T-cell (primary cell): ENCODE measurements at regions not wholly inside any gene's neighbourhood (a gene's known extent, or its start where the extent isn't known, plus 50 kb on each side); places are given as distances from the start of the nearest gene placed in this dataset.

ENCODE experiments used
- ATAC-seq, 4 experiments: fragments of 200-7000 bp in 3 of 4; fragments of 150-1000 bp in 1 of 4; cut with Tn5 transposase; replicated peaks in 1 of 4; 1 replicate in 3 of 4; 2 replicates in 1 of 4; pipeline ENCODE4 v1.10.0; 2021; ENCODE audit warnings: moderate library complexity in 3 of 4, mild to moderate bottlenecking in 2 of 4, moderate number of reproducible peaks in 1 of 4
- CTCF ChIA-PET, 2 donors: fragments of 300-600 bp; sonication (Branson Sonifier 250); formaldehyde crosslinking; loops; one replicate each; lab custom pipeline; 2022; ENCODE audit warnings: antibody characterized with exemption in 2 of 2; lab: Charles Lee
- POLR2A ChIA-PET, 2 donors: fragments of 300-600 bp; sonication (Branson Sonifier 250); formaldehyde crosslinking; loops; one replicate each; lab custom pipeline; 2022; ENCODE audit warnings: antibody characterized with exemption in 2 of 2; lab: Charles Lee
- DNase-seq, 35 experiments: peaks; one replicate each; pipeline versions ENCODE4 v3.0.0 to v3.0.0-alpha.2; 2013 to 2023
- H3K27ac ChIP-seq: one replicate; pipeline ENCODE4 v1.5.1; 2013; ENCODE audit warnings: low read length
- H3K27me3 ChIP-seq, 2 experiments: replicated peaks in 1 of 2; 1 replicate in 1 of 2; 2 replicates in 1 of 2; pipeline versions ENCODE4 v1.6.1 to v1.7.0; 2013; ENCODE audit warnings: low read length in 1 of 2, mixed read lengths in 1 of 2; ENCODE audit not compliant: control insufficient read depth in 2 of 2, insufficient read depth in 2 of 2; ENCODE audit errors: extremely low read depth in 1 of 2
- H3K36me3 ChIP-seq, 2 donors: 1 replicate in 1 of 2; 2 replicates in 1 of 2; pipeline versions ENCODE4 v1.6.1 to v1.7.0; 2013; ENCODE audit warnings: low read length in 1 of 2; ENCODE audit not compliant: control insufficient read depth in 2 of 2, insufficient read depth in 1 of 2; ENCODE audit errors: extremely low read depth in 1 of 2
- H3K4me1 ChIP-seq, 2 experiments: 1 replicate in 1 of 2; 2 replicates in 1 of 2; pipeline versions ENCODE4 v1.6.1 to v1.7.0; 2013; ENCODE audit warnings: low read length in 2 of 2, mixed read lengths in 1 of 2; ENCODE audit not compliant: insufficient read depth in 2 of 2, control insufficient read depth in 1 of 2; ENCODE audit errors: extremely low read depth in 1 of 2
- H3K4me3 ChIP-seq, 2 donors: 1 replicate in 1 of 2; 2 replicates in 1 of 2; pipeline versions ENCODE4 v1.5.1 to v1.7.0; 2013; ENCODE audit warnings: mild to moderate bottlenecking in 2 of 2, low read length in 1 of 2, moderate library complexity in 1 of 2; ENCODE audit not compliant: control insufficient read depth in 1 of 2; ENCODE audit errors: extremely low read depth in 1 of 2
- H3K9me3 ChIP-seq: 2 replicates; pipeline ENCODE4 v1.7.0; 2013
- H3K27ac Mint-ChIP-seq, 2 donors: one replicate each; pipeline ENCODE4 v1.8.0; 2020 to 2021; ENCODE audit warnings: mild to moderate bottlenecking in 2 of 2, mixed read lengths in 2 of 2
- H3K27me3 Mint-ChIP-seq, 2 donors: one replicate each; pipeline ENCODE4 v1.8.0; 2021 to 2022; ENCODE audit warnings: mixed read lengths in 2 of 2
- H3K36me3 Mint-ChIP-seq: one replicate; pipeline ENCODE4 v1.8.0; 2021; ENCODE audit warnings: mixed read lengths
- H3K4me1 Mint-ChIP-seq, 3 donors: one replicate each; pipeline ENCODE4 v1.8.0; 2020 to 2022; ENCODE audit warnings: mixed read lengths in 3 of 3, mild to moderate bottlenecking in 1 of 3
- H3K4me3 Mint-ChIP-seq, 3 donors: one replicate each; pipeline ENCODE4 v1.8.0; 2020 to 2022; ENCODE audit warnings: mild to moderate bottlenecking in 3 of 3, mixed read lengths in 3 of 3, moderate library complexity in 3 of 3
- H3K9me3 Mint-ChIP-seq, 3 donors: one replicate each; pipeline ENCODE4 v1.8.0; 2020 to 2022; ENCODE audit warnings: mixed read lengths in 3 of 3
- WGBS: methylation state at CpG from one replicate; pipeline ENCODE4 v1.1.5; 2013; ENCODE audit warnings: missing lambda C conversion rate; ENCODE audit not compliant: insufficient coverage; 5-methylcytosine and 5-hydroxymethylcytosine counted together

DNA sequence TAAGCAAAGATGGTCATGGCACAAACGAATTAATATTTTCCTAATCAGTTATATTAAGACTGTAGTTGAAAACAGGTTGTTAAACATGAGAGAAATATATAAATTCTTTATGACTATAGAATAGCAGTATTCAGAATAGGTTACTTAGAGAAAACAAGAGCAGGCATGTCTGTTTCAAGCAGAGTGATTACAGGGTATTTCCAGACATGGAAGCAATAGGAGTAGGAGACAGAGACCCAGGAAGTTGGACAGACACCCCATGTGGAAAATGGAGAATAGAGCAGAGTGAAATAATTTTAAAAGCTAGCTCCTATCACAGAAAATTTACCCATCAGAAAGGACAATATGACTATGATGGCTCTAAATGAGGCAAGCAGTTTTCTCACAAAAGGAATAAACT lies 111.5 kb downstream of the IZUMO3 start:
- H3K27ac ChIP-seq, result no peak overlapping the region
- no peak overlapping the region for H3K4me3 ChIP-seq
- peaks cover 8% of the 10 kb centered on the region for H3K9me3 ChIP-seq
- peaks cover 9 to 21% (median 16%) of the 10 kb centered on the region in 3 donors for H3K9me3 Mint-ChIP-seq
- no peaks in the 10 kb centered on the region for H3K4me1 Mint-ChIP-seq
- no peak for ATAC-seq
- no peaks in the 10 kb centered on the region for H3K4me1 ChIP-seq
- no peak overlapping the region for H3K4me3 Mint-ChIP-seq
- H3K36me3 ChIP-seq, result no peaks in the 10 kb centered on the region
- ChIA-PET CTCF (no interaction called here), POLR2A (no interaction called here)
- H3K27ac Mint-ChIP-seq, result no peak overlapping the region
- no peaks in the 10 kb centered on the region for H3K27me3 ChIP-seq
- H3K36me3 Mint-ChIP-seq, result no peaks in the 10 kb centered on the region
- H3K27me3 Mint-ChIP-seq, result no peaks in the 10 kb centered on the region
- WGBS, result no CpG with 5 or more reads among the region's 1 CpG
- DNase-seq, result no peak

DNA sequence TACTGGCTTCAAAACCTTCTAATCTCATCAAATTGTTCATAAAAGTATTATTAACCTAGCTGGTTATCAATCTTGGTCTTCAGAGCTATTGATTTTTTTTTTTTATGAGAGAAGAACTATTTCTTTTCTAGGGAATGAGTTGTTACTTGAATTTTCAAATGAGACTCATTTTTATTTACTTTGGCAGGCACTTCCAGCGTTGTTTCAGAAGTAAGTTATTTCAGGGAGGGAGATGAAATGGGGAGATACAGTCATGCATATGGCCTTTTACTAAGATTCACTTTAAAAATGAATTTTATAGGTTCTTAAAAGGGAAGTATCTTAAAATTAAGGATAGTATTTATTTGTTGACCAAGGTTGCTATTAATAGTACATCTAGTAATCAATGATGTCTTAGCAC lies 129.6 kb downstream of the IZUMO3 start:
- no peak for ATAC-seq
- no peaks in the 10 kb centered on the region for H3K4me1 ChIP-seq
- H3K36me3 ChIP-seq, result no peaks in the 10 kb centered on the region

DNA sequence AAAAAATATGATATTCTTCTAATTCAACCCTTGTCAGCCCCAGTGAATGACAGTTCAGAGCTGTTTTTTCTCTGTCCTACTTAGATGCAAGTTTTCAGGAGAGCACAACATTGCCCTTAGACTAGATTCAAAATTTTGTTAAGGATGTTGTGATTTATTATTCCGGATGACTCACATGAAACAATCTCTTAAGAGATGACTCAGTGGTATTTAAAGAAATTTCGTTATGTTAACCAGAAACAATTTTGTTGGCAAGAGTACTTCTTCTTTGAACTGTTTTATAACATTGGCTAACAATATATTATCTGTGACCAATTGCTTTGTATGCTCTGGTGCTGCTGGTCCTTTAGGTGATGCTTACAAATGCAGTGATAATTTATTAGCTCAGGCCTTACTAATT lies 132.0 kb downstream of the IZUMO3 start:
- no peak overlapping the region for H3K27ac ChIP-seq
- CTCF ChIA-PET, result no interaction called here
- DNase-seq (no peak), ATAC-seq (no peak)
- Mint-ChIP-seq H3K4me3 (no peak overlapping the region), H3K27me3 (no peaks in the 10 kb centered on the region), H3K9me3 (peaks cover 10 to 38% (median 11%) of the 10 kb centered on the region in 3 donors), H3K36me3 (no peaks in the 10 kb centered on the region), H3K4me1 (no peaks in the 10 kb centered on the region), H3K27ac (no peak overlapping the region)
- no peaks in the 10 kb centered on the region for H3K9me3 ChIP-seq
- no peaks in the 10 kb centered on the region for H3K4me1 ChIP-seq
- no peaks in the 10 kb centered on the region for H3K27me3 ChIP-seq
- POLR2A ChIA-PET, result no interaction called here
- H3K4me3 ChIP-seq, result no peak overlapping the region
- no CpG with 5 or more reads among the region's 2 CpGs for WGBS
- H3K36me3 ChIP-seq, result no peaks in the 10 kb centered on the region

More for the DNA sequence above, 129.6 kb downstream of the IZUMO3 start:
- Histone ChIP-seq H3K27me3 (no peaks in the 10 kb centered on the region), H3K4me3 (no peak overlapping the region), H3K9me3 (no peaks in the 10 kb centered on the region), H3K27ac (no peak overlapping the region)
- H3K36me3 Mint-ChIP-seq, result no peaks in the 10 kb centered on the region
- no CpG with 5 or more reads among the region's 1 CpG for WGBS
- ChIA-PET POLR2A (no interaction called here), CTCF (no interaction called here)
- H3K9me3 Mint-ChIP-seq, result peaks cover 9 to 37% (median 13%) of the 10 kb centered on the region in 3 donors
- no peak for DNase-seq
- no peak overlapping the region for H3K27ac Mint-ChIP-seq
- H3K4me1 Mint-ChIP-seq, result no peaks in the 10 kb centered on the region
- no peaks in the 10 kb centered on the region for H3K27me3 Mint-ChIP-seq
- H3K4me3 Mint-ChIP-seq, result no peak overlapping the region

DNA sequence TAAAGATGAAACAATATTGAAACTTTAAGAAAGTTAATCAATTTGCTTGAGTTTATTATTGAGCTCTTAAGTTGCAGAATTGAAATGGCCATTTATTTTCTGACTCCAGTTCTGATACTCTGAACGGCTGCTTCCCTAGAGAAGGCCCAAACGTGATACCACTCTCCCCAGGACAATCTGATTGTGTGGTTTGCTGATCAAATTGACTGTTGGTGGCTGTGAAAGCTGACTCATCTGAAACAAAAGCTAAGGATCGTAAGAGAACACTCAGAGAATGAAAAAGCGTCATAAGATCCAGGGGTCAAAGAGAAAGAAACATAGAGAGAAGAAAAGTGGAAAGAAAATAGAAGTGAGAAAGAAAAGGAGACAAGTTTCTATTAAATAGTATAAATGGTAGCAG lies 147.2 kb downstream of the IZUMO3 start:
- Mint-ChIP-seq H3K27ac (no peak overlapping the region), H3K4me1 (no peaks in the 10 kb centered on the region), H3K9me3 (peaks cover 12 to 23% (median 12%) of the 10 kb centered on the region in 3 donors), H3K4me3 (no peak overlapping the region), H3K27me3 (no peaks in the 10 kb centered on the region), H3K36me3 (no peaks in the 10 kb centered on the region)
- Histone ChIP-seq H3K4me1 (no peaks in the 10 kb centered on the region), H3K9me3 (peaks cover 3% of the 10 kb centered on the region), H3K27me3 (no peaks in the 10 kb centered on the region), H3K36me3 (no peaks in the 10 kb centered on the region), H3K27ac (no peak overlapping the region), H3K4me3 (no peak overlapping the region)
- ChIA-PET CTCF (interaction anchor here in 1 of 2 donors (0.7 kb wide), 1 partner anchor 243 kb away, joined by 4 read pairs; no protein-coding TSS in a partner anchor), POLR2A (no interaction called here)
- WGBS, result 51% methylated on average over 2 of the region's 4 CpGs
- ATAC-seq, result no peak
- DNase-seq, result no peak

DNA sequence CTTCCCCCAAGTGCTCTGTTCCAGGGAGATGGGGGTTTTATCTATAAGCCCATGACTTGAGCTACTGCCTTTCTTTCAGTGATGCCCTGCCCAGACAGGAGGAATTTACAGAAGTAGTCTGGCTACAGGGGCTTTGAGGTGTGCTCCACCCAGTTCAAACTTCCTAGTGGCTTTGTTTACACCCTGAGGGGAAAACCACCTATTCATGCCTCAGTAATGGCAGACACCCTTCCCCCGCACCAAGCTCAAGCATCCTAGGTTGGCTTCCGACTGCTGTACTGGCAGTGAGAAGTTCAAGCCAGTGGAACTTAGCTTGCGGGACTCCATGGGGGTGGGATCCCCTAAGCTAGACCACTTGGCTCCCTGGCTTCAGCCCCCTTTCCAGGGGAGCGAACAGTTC lies 154.6 kb downstream of the IZUMO3 start:
- no peak for ATAC-seq
- no peaks in the 10 kb centered on the region for H3K4me1 ChIP-seq
- WGBS, result 100% methylated on average over 2 of the region's 4 CpGs
- Mint-ChIP-seq H3K4me1 (no peaks in the 10 kb centered on the region), H3K9me3 (peaks cover 16 to 28% (median 18%) of the 10 kb centered on the region in 3 donors), H3K36me3 (no peaks in the 10 kb centered on the region), H3K27me3 (no peaks in the 10 kb centered on the region), H3K27ac (no peak overlapping the region), H3K4me3 (no peak overlapping the region)
- no peaks in the 10 kb centered on the region for H3K9me3 ChIP-seq
- no peak overlapping the region for H3K4me3 ChIP-seq
- DNase-seq, result no peak
- no peak overlapping the region for H3K27ac ChIP-seq
- ChIA-PET POLR2A (no interaction called here), CTCF (no interaction called here)
- no peaks in the 10 kb centered on the region for H3K27me3 ChIP-seq
- no peaks in the 10 kb centered on the region for H3K36me3 ChIP-seq

DNA sequence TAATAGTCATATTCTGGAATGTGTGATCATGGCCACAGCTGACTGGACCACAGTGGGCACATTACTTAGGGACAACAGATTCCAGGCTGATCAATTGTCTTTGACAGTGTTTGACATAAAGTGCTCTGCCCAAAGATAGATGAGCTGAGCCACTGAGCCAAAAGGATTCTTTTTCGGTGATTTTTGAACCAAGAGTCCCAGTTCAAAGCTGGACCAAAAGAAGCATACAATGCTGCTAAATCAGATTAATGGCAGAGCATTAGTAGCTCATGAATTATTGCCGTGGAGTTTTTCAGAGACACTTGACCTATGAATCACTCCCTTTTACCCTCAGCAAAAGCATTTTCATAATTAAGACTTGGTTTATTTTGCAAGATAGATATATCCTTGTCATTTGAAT lies 160.6 kb downstream of the IZUMO3 start:
- H3K27ac ChIP-seq, result no peak overlapping the region
- 83% methylated on average over 1 of the region's 2 CpGs for WGBS
- H3K27ac Mint-ChIP-seq, result no peak overlapping the region
- DNase-seq (no peak), ATAC-seq (no peak)
- H3K4me1 ChIP-seq, result no peaks in the 10 kb centered on the region
- H3K36me3 ChIP-seq, result no peaks in the 10 kb centered on the region
- no peak overlapping the region for H3K4me3 Mint-ChIP-seq
- no peak overlapping the region for H3K4me3 ChIP-seq
- H3K9me3 ChIP-seq, result no peaks in the 10 kb centered on the region
- H3K27me3 Mint-ChIP-seq, result no peaks in the 10 kb centered on the region
- ChIA-PET CTCF (no interaction called here), POLR2A (no interaction called here)
- no peaks in the 10 kb centered on the region for H3K4me1 Mint-ChIP-seq
- H3K9me3 Mint-ChIP-seq, result peaks cover 22 to 34% (median 34%) of the 10 kb centered on the region in 3 donors
- H3K27me3 ChIP-seq, result no peaks in the 10 kb centered on the region
- H3K36me3 Mint-ChIP-seq, result no peaks in the 10 kb centered on the region

DNA sequence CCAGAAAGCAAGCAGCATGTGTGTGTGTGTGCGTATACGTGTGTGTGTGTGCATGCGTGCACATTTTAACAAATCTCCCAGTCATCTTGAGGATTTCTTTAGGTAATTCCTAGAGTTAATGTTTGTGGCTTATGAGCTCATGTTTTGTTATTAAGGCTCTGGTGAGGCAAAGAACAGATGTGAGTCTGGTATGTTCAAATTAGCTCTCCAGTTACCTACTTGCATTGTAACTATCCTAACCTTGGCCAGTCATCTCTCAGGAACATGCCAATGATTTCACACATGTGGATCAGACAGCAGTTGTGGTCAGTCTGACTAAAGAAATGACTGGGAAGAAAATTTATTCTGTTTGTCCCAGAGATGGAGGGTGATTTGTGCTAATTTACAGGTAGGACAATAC lies 163.1 kb downstream of the IZUMO3 start:
- no CpG with 5 or more reads among the region's 3 CpGs for WGBS
- Mint-ChIP-seq H3K27ac (no peak overlapping the region), H3K4me1 (no peaks in the 10 kb centered on the region), H3K36me3 (no peaks in the 10 kb centered on the region), H3K9me3 (peaks cover 14 to 34% (median 21%) of the 10 kb centered on the region in 3 donors), H3K27me3 (no peaks in the 10 kb centered on the region), H3K4me3 (no peak overlapping the region)
- Histone ChIP-seq H3K27ac (no peak overlapping the region), H3K27me3 (no peaks in the 10 kb centered on the region), H3K4me3 (no peak overlapping the region), H3K4me1 (no peaks in the 10 kb centered on the region), H3K9me3 (no peaks in the 10 kb centered on the region), H3K36me3 (no peaks in the 10 kb centered on the region)
- CTCF ChIA-PET, result no interaction called here
- ATAC-seq (no peak), DNase-seq (no peak)
- POLR2A ChIA-PET, result no interaction called here
